SH-SY5Y (cell line): ENCODE measurements at regions not wholly inside any gene's neighbourhood (a gene's known extent, or its start where the extent isn't known, plus 50 kb on each side); places are given as distances from the start of the nearest gene placed in this dataset.

Experiments used
- GATA2 ChIP-seq: IDR thresholded peaks from 2 replicates; pipeline ENCODE4 v1.6.1; 2011; ENCODE audit warnings: mild to moderate bottlenecking, low read depth, low read length
- GATA3 ChIP-seq: IDR thresholded peaks from 2 replicates; pipeline ENCODE4 v1.6.1; 2011; ENCODE audit warnings: low read depth, mild to moderate bottlenecking, low read length, moderate library complexity

DNA sequence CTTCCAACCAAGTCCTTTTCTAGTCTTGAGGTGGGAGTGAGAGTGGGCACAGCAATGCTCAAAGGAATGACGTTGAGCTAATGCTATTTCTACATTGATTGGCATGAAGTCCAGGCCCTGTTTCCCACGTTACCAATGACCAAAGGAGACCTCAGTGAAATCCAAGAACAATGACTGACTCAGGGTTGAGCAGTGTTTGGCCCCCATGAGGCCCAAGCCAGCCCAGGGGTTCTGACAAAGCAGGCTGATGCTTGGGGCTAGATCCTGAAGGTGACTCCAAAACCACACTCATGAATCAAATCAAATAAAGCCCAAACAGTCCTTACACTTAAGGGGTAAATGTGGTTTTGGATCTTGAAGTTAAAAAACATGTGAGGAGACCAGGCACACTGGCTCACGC lies 278.5 kb upstream of the GJB5 start:
- TF ChIP-seq GATA2, result no peak
- TF ChIP-seq GATA3, result no peak
